ENCODE measurements at regions not wholly inside any gene's neighbourhood (a gene's known extent, or its start where the extent isn't known, plus 50 kb on each side); places are given as distances from the start of the nearest gene placed in this dataset.

GRCh38 chr7:121579639-121580038 lies 183.5 kb upstream of the FAM3C start:
- no peaks in the 10 kb centered on the region for H3K9me3 ChIP-seq (ENCODE audit: control insufficient read depth in 2 of 2, insufficient read depth in 1 of 2, low read depth in 1 of 2, low read length in 1 of 2)
- no peak overlapping the region for H3K27ac ChIP-seq (ENCODE audit: low read depth in 2 of 2, low read length in 1 of 2)
- H3K4me3 ChIP-seq (ENCODE audit: low read depth in 1 of 2, low read length in 2 of 2) = no peak overlapping the region
- WGBS, 2 donors = 90 to 94% methylated on average over 1 of the region's 1 CpG
- H3K27me3 ChIP-seq (ENCODE audit: control insufficient read depth in 1 of 2, insufficient read depth in 2 of 2, low read length in 2 of 2) = no peaks in the 10 kb centered on the region
- H3K4me1 ChIP-seq (ENCODE audit: control insufficient read depth in 2 of 2, insufficient read depth in 2 of 2, low read length in 1 of 2) = no peaks in the 10 kb centered on the region
- H3K36me3 ChIP-seq (ENCODE audit: control insufficient read depth in 2 of 2, insufficient read depth in 2 of 2, low read length in 1 of 2) = no peaks in the 10 kb centered on the region

- 58 to 82% methylated on average over 3 of the region's 3 CpGs for WGBS, 2 donors
- Histone ChIP-seq H3K9me3 (ENCODE audit: control insufficient read depth in 2 of 2, insufficient read depth in 1 of 2, low read depth in 1 of 2, low read length in 1 of 2) (no peaks in the 10 kb centered on the region), H3K4me3 (ENCODE audit: low read depth in 1 of 2, low read length in 2 of 2) (no peak overlapping the region), H3K27me3 (ENCODE audit: control insufficient read depth in 1 of 2, insufficient read depth in 2 of 2, low read length in 2 of 2) (no peaks in the 10 kb centered on the region), H3K27ac (ENCODE audit: low read depth in 2 of 2, low read length in 1 of 2) (no peak overlapping the region), H3K36me3 (ENCODE audit: control insufficient read depth in 2 of 2, insufficient read depth in 2 of 2, low read length in 1 of 2) (no peaks in the 10 kb centered on the region), H3K4me1 (ENCODE audit: control insufficient read depth in 2 of 2, insufficient read depth in 2 of 2, low read length in 1 of 2) (no peaks in the 10 kb centered on the region)
Observed at GRCh38 chr7:121578669-121579068, 182.6 kb upstream of the FAM3C start.

GRCh38 chr7:121576148-121576917 lies 180.2 kb upstream of the FAM3C start:
- H3K36me3 ChIP-seq (ENCODE audit: control insufficient read depth in 2 of 2, insufficient read depth in 2 of 2, low read length in 1 of 2) = no peaks in the 10 kb centered on the region
- H3K4me1 ChIP-seq (ENCODE audit: control insufficient read depth in 2 of 2, insufficient read depth in 2 of 2, low read length in 1 of 2) = no peaks in the 10 kb centered on the region
- 50 to 57% methylated on average over 6 of the region's 6 CpGs for WGBS, 2 donors
- H3K27ac ChIP-seq (ENCODE audit: low read depth in 2 of 2, low read length in 1 of 2) = no peak overlapping the region
- no peak overlapping the region for H3K4me3 ChIP-seq (ENCODE audit: low read depth in 1 of 2, low read length in 2 of 2)
- H3K27me3 ChIP-seq (ENCODE audit: control insufficient read depth in 1 of 2, insufficient read depth in 2 of 2, low read length in 2 of 2) = no peaks in the 10 kb centered on the region
- no peaks in the 10 kb centered on the region for H3K9me3 ChIP-seq (ENCODE audit: control insufficient read depth in 2 of 2, insufficient read depth in 1 of 2, low read depth in 1 of 2, low read length in 1 of 2)

GRCh38 chr7:121575194-121575765 lies 179.2 kb upstream of the FAM3C start:
- no peaks in the 10 kb centered on the region for H3K27me3 ChIP-seq (ENCODE audit: control insufficient read depth in 1 of 2, insufficient read depth in 2 of 2, low read length in 2 of 2)
- 28 to 33% methylated on average over 1 of the region's 1 CpG for WGBS, 2 donors
- H3K27ac ChIP-seq (ENCODE audit: low read depth in 2 of 2, low read length in 1 of 2) = no peak overlapping the region
- no peaks in the 10 kb centered on the region for H3K36me3 ChIP-seq (ENCODE audit: control insufficient read depth in 2 of 2, insufficient read depth in 2 of 2, low read length in 1 of 2)
- no peaks in the 10 kb centered on the region for H3K4me1 ChIP-seq (ENCODE audit: control insufficient read depth in 2 of 2, insufficient read depth in 2 of 2, low read length in 1 of 2)
- no peak overlapping the region for H3K4me3 ChIP-seq (ENCODE audit: low read depth in 1 of 2, low read length in 2 of 2)
- no peaks in the 10 kb centered on the region for H3K9me3 ChIP-seq (ENCODE audit: control insufficient read depth in 2 of 2, insufficient read depth in 1 of 2, low read depth in 1 of 2, low read length in 1 of 2)

GRCh38 chr7:121574109-121574508 lies 178.0 kb upstream of the FAM3C start:
- Histone ChIP-seq H3K4me1 (ENCODE audit: control insufficient read depth in 2 of 2, insufficient read depth in 2 of 2, low read length in 1 of 2) (no peaks in the 10 kb centered on the region), H3K27ac (ENCODE audit: low read depth in 2 of 2, low read length in 1 of 2) (no peak overlapping the region), H3K36me3 (ENCODE audit: control insufficient read depth in 2 of 2, insufficient read depth in 2 of 2, low read length in 1 of 2) (no peaks in the 10 kb centered on the region), H3K9me3 (ENCODE audit: control insufficient read depth in 2 of 2, insufficient read depth in 1 of 2, low read depth in 1 of 2, low read length in 1 of 2) (no peaks in the 10 kb centered on the region), H3K4me3 (ENCODE audit: low read depth in 1 of 2, low read length in 2 of 2) (no peak overlapping the region), H3K27me3 (ENCODE audit: control insufficient read depth in 1 of 2, insufficient read depth in 2 of 2, low read length in 2 of 2) (no peaks in the 10 kb centered on the region)

GRCh38 chr7:121572615-121573014 lies 176.5 kb upstream of the FAM3C start:
- no peak overlapping the region for H3K4me3 ChIP-seq (ENCODE audit: low read depth in 1 of 2, low read length in 2 of 2)
- no peaks in the 10 kb centered on the region for H3K9me3 ChIP-seq (ENCODE audit: control insufficient read depth in 2 of 2, insufficient read depth in 1 of 2, low read depth in 1 of 2, low read length in 1 of 2)
- no peaks in the 10 kb centered on the region for H3K4me1 ChIP-seq (ENCODE audit: control insufficient read depth in 2 of 2, insufficient read depth in 2 of 2, low read length in 1 of 2)
- H3K27ac ChIP-seq (ENCODE audit: low read depth in 2 of 2, low read length in 1 of 2) = no peak overlapping the region
- WGBS, 2 donors = 89 to 91% methylated on average over 7 of the region's 7 CpGs
- H3K27me3 ChIP-seq (ENCODE audit: control insufficient read depth in 1 of 2, insufficient read depth in 2 of 2, low read length in 2 of 2) = no peaks in the 10 kb centered on the region
- no peaks in the 10 kb centered on the region for H3K36me3 ChIP-seq (ENCODE audit: control insufficient read depth in 2 of 2, insufficient read depth in 2 of 2, low read length in 1 of 2)

- WGBS, 2 donors = 91 to 92% methylated on average over 3 of the region's 3 CpGs
Observed at GRCh38 chr7:121570365-121570764, 174.3 kb upstream of the FAM3C start.

GRCh38 chr7:121563177-121563576 lies 167.1 kb upstream of the FAM3C start:
- Histone ChIP-seq H3K4me3 (ENCODE audit: low read depth in 1 of 2, low read length in 2 of 2) (no peak overlapping the region), H3K36me3 (ENCODE audit: control insufficient read depth in 2 of 2, insufficient read depth in 2 of 2, low read length in 1 of 2) (no peaks in the 10 kb centered on the region), H3K27ac (ENCODE audit: low read depth in 2 of 2, low read length in 1 of 2) (no peak overlapping the region), H3K9me3 (ENCODE audit: control insufficient read depth in 2 of 2, insufficient read depth in 1 of 2, low read depth in 1 of 2, low read length in 1 of 2) (no peaks in the 10 kb centered on the region), H3K27me3 (ENCODE audit: control insufficient read depth in 1 of 2, insufficient read depth in 2 of 2, low read length in 2 of 2) (no peaks in the 10 kb centered on the region), H3K4me1 (ENCODE audit: control insufficient read depth in 2 of 2, insufficient read depth in 2 of 2, low read length in 1 of 2) (no peaks in the 10 kb centered on the region)
- 31 to 46% methylated on average over 1 of the region's 1 CpG for WGBS, 2 donors

More at GRCh38 chr7:121570365-121570764, 174.3 kb upstream of the FAM3C start:
- no peaks in the 10 kb centered on the region for H3K4me1 ChIP-seq (ENCODE audit: control insufficient read depth in 2 of 2, insufficient read depth in 2 of 2, low read length in 1 of 2)
- no peak overlapping the region for H3K4me3 ChIP-seq (ENCODE audit: low read depth in 1 of 2, low read length in 2 of 2)
- no peaks in the 10 kb centered on the region for H3K9me3 ChIP-seq (ENCODE audit: control insufficient read depth in 2 of 2, insufficient read depth in 1 of 2, low read depth in 1 of 2, low read length in 1 of 2)
- H3K27ac ChIP-seq (ENCODE audit: low read depth in 2 of 2, low read length in 1 of 2) = no peak overlapping the region
- no peaks in the 10 kb centered on the region for H3K36me3 ChIP-seq (ENCODE audit: control insufficient read depth in 2 of 2, insufficient read depth in 2 of 2, low read length in 1 of 2)
- H3K27me3 ChIP-seq (ENCODE audit: control insufficient read depth in 1 of 2, insufficient read depth in 2 of 2, low read length in 2 of 2) = no peaks in the 10 kb centered on the region

GRCh38 chr7:121562259-121562658 lies 166.2 kb upstream of the FAM3C start:
- 94 to 97% methylated on average over 1 of the region's 1 CpG for WGBS, 2 donors
- no peak overlapping the region for H3K27ac ChIP-seq (ENCODE audit: low read depth in 2 of 2, low read length in 1 of 2)
- no peaks in the 10 kb centered on the region for H3K27me3 ChIP-seq (ENCODE audit: control insufficient read depth in 1 of 2, insufficient read depth in 2 of 2, low read length in 2 of 2)
- no peaks in the 10 kb centered on the region for H3K9me3 ChIP-seq (ENCODE audit: control insufficient read depth in 2 of 2, insufficient read depth in 1 of 2, low read depth in 1 of 2, low read length in 1 of 2)
- no peaks in the 10 kb centered on the region for H3K4me1 ChIP-seq (ENCODE audit: control insufficient read depth in 2 of 2, insufficient read depth in 2 of 2, low read length in 1 of 2)
- H3K4me3 ChIP-seq (ENCODE audit: low read depth in 1 of 2, low read length in 2 of 2) = no peak overlapping the region
- no peaks in the 10 kb centered on the region for H3K36me3 ChIP-seq (ENCODE audit: control insufficient read depth in 2 of 2, insufficient read depth in 2 of 2, low read length in 1 of 2)

GRCh38 chr7:121561717-121562116 lies 165.6 kb upstream of the FAM3C start:
- H3K9me3 ChIP-seq (ENCODE audit: control insufficient read depth in 2 of 2, insufficient read depth in 1 of 2, low read depth in 1 of 2, low read length in 1 of 2) = no peaks in the 10 kb centered on the region
- H3K27me3 ChIP-seq (ENCODE audit: control insufficient read depth in 1 of 2, insufficient read depth in 2 of 2, low read length in 2 of 2) = no peaks in the 10 kb centered on the region
- H3K4me1 ChIP-seq (ENCODE audit: control insufficient read depth in 2 of 2, insufficient read depth in 2 of 2, low read length in 1 of 2) = no peaks in the 10 kb centered on the region
- 59 to 61% methylated on average over 1 of the region's 1 CpG for WGBS, 2 donors
- H3K36me3 ChIP-seq (ENCODE audit: control insufficient read depth in 2 of 2, insufficient read depth in 2 of 2, low read length in 1 of 2) = no peaks in the 10 kb centered on the region
- no peak overlapping the region for H3K27ac ChIP-seq (ENCODE audit: low read depth in 2 of 2, low read length in 1 of 2)
- H3K4me3 ChIP-seq (ENCODE audit: low read depth in 1 of 2, low read length in 2 of 2) = no peak overlapping the region

Data from esophagus (tissue), 2 donors.